HFF-Myc (cell line): ENCODE measurements at regions not wholly inside any gene's neighbourhood (a gene's known extent, or its start where the extent isn't known, plus 50 kb on each side); places are given as distances from the start of the nearest gene placed in this dataset.

Experiments used
- DNase-seq: peaks from one replicate; pipeline ENCODE4 v3.0.0-alpha.2; 2011; ENCODE audit warnings: low read depth; ENCODE audit errors: extremely low read depth
- H3K4me3 ChIP-seq: replicated peaks from 2 replicates; pipeline ENCODE4 v1.5.1; 2011; ENCODE audit warnings: low read depth, mild to moderate bottlenecking, control low read depth, low read length
- TF ChIP-seq, protein P1 (sequence below): IDR thresholded peaks from 2 replicates; pipeline ENCODE4 v1.5.1; 2012; ENCODE audit warnings: mild to moderate bottlenecking, low read depth, low read length, control low read depth; ENCODE audit errors: missing control alignments

DNA sequence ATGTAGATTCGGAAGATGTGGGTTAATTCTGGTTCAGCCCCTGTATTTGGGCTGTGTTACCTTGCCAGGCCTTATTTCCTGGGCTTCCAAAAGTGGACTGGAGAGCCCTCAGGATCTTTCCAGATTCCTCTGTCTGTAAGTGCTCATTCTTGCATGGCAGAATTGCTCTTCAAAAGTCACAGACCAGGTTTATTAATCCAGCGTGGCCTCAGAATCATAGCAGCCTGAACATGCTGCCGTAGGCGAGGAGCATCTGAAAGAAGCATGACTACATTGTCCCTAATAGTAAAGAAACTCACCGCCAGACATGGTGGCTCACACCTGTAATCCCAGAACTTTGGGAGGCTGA, 307.8 kb downstream of the GADD45G start:
- no peak overlapping the region for H3K4me3 ChIP-seq
- TF ChIP-seq, protein P1, sequence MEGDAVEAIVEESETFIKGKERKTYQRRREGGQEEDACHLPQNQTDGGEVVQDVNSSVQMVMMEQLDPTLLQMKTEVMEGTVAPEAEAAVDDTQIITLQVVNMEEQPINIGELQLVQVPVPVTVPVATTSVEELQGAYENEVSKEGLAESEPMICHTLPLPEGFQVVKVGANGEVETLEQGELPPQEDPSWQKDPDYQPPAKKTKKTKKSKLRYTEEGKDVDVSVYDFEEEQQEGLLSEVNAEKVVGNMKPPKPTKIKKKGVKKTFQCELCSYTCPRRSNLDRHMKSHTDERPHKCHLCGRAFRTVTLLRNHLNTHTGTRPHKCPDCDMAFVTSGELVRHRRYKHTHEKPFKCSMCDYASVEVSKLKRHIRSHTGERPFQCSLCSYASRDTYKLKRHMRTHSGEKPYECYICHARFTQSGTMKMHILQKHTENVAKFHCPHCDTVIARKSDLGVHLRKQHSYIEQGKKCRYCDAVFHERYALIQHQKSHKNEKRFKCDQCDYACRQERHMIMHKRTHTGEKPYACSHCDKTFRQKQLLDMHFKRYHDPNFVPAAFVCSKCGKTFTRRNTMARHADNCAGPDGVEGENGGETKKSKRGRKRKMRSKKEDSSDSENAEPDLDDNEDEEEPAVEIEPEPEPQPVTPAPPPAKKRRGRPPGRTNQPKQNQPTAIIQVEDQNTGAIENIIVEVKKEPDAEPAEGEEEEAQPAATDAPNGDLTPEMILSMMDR, result no peak
- no peak for DNase-seq

DNA sequence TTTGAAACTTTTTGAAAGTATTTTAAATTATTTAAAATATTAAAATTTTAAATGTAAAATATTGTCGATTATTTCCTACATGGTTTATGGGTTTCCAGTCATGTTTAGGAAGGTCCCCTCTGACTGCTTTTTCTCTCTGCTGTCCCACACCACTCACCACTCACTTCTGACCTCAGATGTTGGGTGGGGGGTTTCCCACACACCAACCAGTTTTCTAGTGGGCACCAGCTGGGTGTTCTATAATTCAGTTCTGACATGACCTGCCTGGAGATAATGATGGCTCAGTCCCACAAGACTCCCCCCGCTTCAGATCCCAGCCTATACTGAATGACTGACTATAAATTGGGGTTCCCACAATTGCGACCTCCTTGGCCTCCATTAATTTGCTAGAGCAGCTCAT, 310.4 kb downstream of the GADD45G start:
- no peak overlapping the region for H3K4me3 ChIP-seq
- no peak for DNase-seq
- TF ChIP-seq, protein P1, result no peak

DNA sequence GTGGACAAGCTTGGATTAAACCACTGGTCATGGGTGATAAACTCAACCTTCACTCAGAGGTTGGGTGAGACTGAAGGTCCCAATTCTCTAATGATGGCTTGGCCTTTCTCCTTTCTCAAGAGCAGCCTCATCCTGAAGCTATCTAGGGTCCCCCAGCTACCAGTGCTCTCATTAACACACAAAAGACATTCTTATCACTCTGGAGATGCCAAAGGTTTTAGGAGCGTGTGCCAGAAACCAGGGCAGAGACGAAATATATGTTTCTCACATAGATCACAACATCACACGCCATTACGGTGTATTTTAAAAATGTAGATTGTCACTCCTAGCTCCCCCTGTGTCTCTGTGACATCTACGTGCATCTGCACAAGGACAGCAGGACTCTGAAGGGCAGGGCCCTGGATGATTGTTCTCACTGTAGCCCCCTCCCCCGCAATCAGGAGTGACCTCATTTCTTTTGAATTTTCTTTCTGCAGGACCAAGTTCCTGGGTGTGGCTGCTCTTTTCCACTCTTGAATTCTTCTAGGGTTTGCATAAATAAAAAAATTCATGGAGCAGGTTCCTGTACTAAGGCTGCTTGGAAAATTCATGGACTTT, 311.3 kb downstream of the GADD45G start:
- H3K4me3 ChIP-seq, result no peak overlapping the region
- TF ChIP-seq, protein P1, result no peak
- no peak for DNase-seq

DNA sequence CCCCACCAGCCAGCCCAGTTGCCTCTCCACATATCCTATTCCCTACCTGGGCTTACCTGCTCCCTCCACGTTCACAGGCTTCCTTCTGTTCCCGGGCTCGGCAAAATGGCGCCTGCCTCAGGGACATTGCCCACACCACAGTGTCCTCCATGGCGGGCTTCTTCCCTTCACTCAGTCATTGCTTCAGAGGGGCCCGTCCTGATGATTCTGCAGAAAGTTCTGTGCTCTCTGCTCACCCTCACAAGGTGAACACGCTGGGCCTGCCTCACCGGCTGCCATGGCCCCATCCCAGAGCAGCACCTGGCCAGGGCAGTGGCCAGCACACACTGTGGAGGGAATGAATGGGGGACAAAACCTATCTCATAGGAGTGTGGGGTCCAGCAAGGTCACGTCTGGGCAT, 313.0 kb downstream of the GADD45G start:
- no peak overlapping the region for H3K4me3 ChIP-seq
- no peak for DNase-seq
- TF ChIP-seq, protein P1, result no peak

DNA sequence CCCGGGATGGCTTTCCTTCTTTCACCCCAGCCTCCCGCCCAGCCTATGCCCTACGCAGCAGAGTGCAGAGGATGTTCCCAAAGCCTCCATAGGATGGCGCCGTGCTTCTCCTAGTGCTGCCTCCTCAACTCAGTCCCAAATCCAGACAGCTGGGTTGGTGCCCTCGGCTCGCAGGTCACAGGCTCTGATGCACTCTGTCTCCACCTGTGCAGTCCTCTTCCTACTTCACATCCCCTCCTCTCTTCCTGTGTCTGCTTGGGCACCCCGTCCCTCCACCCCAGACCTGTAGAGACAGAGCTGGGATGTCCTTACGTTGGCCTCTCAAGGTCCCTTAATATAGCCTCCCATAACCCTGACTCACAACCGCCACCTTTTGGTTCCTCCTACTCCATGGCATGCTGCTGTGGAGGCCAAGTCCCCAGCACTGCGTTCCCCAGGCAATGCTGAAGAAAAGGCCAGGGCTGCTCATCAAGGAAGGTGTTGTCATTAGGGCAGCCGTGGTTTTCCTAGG, 314.4 kb downstream of the GADD45G start:
- DNase-seq, result no peak
- no peak overlapping the region for H3K4me3 ChIP-seq
- TF ChIP-seq, protein P1, result no peak

DNA sequence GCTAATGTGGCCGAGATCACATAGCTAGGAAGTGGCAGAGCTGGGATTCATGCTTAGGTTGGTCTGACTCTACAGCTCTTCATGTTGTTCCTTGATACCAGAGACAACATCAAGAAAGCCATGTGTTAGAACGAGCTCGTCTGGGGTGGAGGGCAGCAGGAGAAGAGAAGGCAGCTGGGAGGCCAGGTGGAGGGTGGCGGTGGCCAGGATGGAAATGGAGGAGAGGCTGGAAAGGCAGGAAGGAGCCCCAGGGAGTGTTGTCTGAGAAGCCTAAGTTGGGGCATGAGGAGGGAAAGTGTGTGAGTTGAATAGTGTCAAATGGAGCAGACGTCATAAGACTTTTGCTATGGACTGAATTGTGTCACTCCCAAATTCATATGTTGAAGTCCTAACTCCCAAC, 315.3 kb downstream of the GADD45G start:
- no peak overlapping the region for H3K4me3 ChIP-seq
- no peak for DNase-seq

More for the DNA sequence above, 315.3 kb downstream of the GADD45G start:
- TF ChIP-seq, protein P1, result no peak
